PC-3 (cell line): ENCODE measurements at regions not wholly inside any gene's neighbourhood (a gene's known extent, or its start where the extent isn't known, plus 50 kb on each side); places are given as distances from the start of the nearest gene placed in this dataset.

Source experiments
- ATAC-seq: fragments of 200-7000 bp; cut with Tn5 transposase; 2 replicates; pipeline ENCODE4 v1.9.1; 2020; ENCODE audit warnings: mild to moderate bottlenecking, moderate library complexity
- BruUV-seq: library from RNA; stranded (reverse); fragments of 400-500 nt; replicated peaks from 2 replicates; lab custom pipeline; 2021; lab: Mats Ljungman, UMichigan
- CTCF ChIA-PET: fragments of 300-600 bp; sonication (Branson Sonifier 250); formaldehyde crosslinking; loops from one replicate; lab custom pipeline; 2022; ENCODE audit warnings: antibody characterized with exemption; lab: Charles Lee
- POLR2A ChIA-PET: fragments of 300-600 bp; sonication (Branson Sonifier 250); formaldehyde crosslinking; loops from one replicate; lab custom pipeline; 2022; ENCODE audit warnings: antibody characterized with exemption; ENCODE audit not compliant: unreplicated experiment; lab: Charles Lee
- DNase-seq: peaks from one replicate; pipeline ENCODE4 v3.0.0-alpha.2; 2015
- H2AFZ ChIP-seq: fragments of 300-600 bp; sonication (generic); 2 replicates; pipeline ENCODE4 v1.6.0; 2016; ENCODE audit warnings: antibody characterized with exemption, low read length
- H3F3A ChIP-seq: fragments of 300-600 bp; sonication (generic); one replicate; pipeline ENCODE4 v1.6.0; 2017; ENCODE audit warnings: antibody characterized with exemption, low read length, control low read depth, mild to moderate bottlenecking; ENCODE audit not compliant: unreplicated experiment
- H3K27ac ChIP-seq: fragments of 300-600 bp; sonication (generic); 2 replicates; pipeline ENCODE4 v1.5.1; 2016; ENCODE audit warnings: mild to moderate bottlenecking, low read length
- H3K27me3 ChIP-seq: fragments of 300-600 bp; sonication (generic); 2 replicates; pipeline ENCODE4 v1.6.1; 2016; ENCODE audit warnings: low read length, mixed read lengths
- H3K36me3 ChIP-seq: fragments of 300-600 bp; sonication (generic); 2 replicates; pipeline ENCODE4 v1.6.1; 2016; ENCODE audit warnings: low read depth, mixed run types, low read length, mixed read lengths
- H3K4me1 ChIP-seq: fragments of 300-600 bp; sonication (generic); 2 replicates; pipeline ENCODE4 v1.5.1; 2016; ENCODE audit warnings: low read length; ENCODE audit not compliant: insufficient read depth
- H3K4me2 ChIP-seq: fragments of 300-600 bp; sonication (generic); 2 replicates; pipeline ENCODE4 v1.6.0; 2016; ENCODE audit warnings: low read length
- H3K4me3 ChIP-seq: fragments of 300-600 bp; sonication (generic); 2 replicates; pipeline ENCODE4 v1.5.1; 2016; ENCODE audit warnings: mild to moderate bottlenecking, low read length, mixed read lengths
- H3K79me2 ChIP-seq: fragments of 300-600 bp; sonication (generic); 2 replicates; pipeline ENCODE4 v1.6.1; 2017; ENCODE audit warnings: low read length, mixed read lengths
- H3K9ac ChIP-seq: fragments of 300-600 bp; sonication (generic); 2 replicates; pipeline ENCODE4 v1.6.0; 2016; ENCODE audit warnings: mild to moderate bottlenecking, low read length
- H3K9me2 ChIP-seq: fragments of 300-600 bp; sonication (generic); replicated peaks from 2 replicates; pipeline ENCODE4 v1.6.1; 2016; ENCODE audit warnings: mixed run types, low read length, mixed read lengths
- H3K9me3 ChIP-seq: fragments of 300-600 bp; sonication (generic); 2 replicates; pipeline ENCODE4 v1.6.1; 2016; ENCODE audit warnings: low read length, mixed read lengths
- H4K20me1 ChIP-seq: fragments of 300-600 bp; sonication (generic); 2 replicates; pipeline ENCODE4 v1.6.1; 2016; ENCODE audit warnings: low read length, mixed read lengths
- CTCF ChIP-seq: fragments of 300-600 bp; sonication (generic); conservative IDR thresholded peaks from 2 replicates; pipeline ENCODE4 v1.5.1; 2017; ENCODE audit warnings: antibody characterized with exemption, low read depth, mild to moderate bottlenecking, low read length
- EZH2 ChIP-seq: fragments of 300-600 bp; sonication (generic); IDR thresholded peaks from one replicate; pipeline ENCODE4 v1.6.1; 2017; ENCODE audit warnings: antibody characterized with exemption, mild to moderate bottlenecking, low read length; ENCODE audit not compliant: unreplicated experiment
- EZH2phosphoT487 ChIP-seq: fragments of 300-600 bp; sonication (generic); IDR thresholded peaks from 2 replicates; pipeline ENCODE4 v1.6.1; 2018; ENCODE audit warnings: mild to moderate bottlenecking, antibody characterized with exemption, low read length, borderline replicate concordance
- intact Hi-C: fragments of 100-400 bp; cut with micrococcal nuclease; formaldehyde crosslinking; loops from 2 replicates; pipeline ENCODE4 v1.9.0; 2023

GRCh38 chr6:163634211-163635171 lies 220.0 kb downstream of the QKI start:
- TF ChIP-seq EZH2, result no peak
- no peak for TF ChIP-seq EZH2phosphoT487
- TF ChIP-seq CTCF, result no peak
- ChIA-PET POLR2A (interaction anchor here (0.6 kb wide), 1 partner anchor 14 kb away, joined by 3 read pairs; no protein-coding TSS in a partner anchor), CTCF (no interaction called here)
- H3K27me3 ChIP-seq, result peaks cover 13% of the 10 kb centered on the region; the same call in 1 of the 2 replicates
- no peak overlapping the region for H2AFZ ChIP-seq
- ATAC-seq, result no peak
- H3K36me3 ChIP-seq, result no peaks in the 10 kb centered on the region
- intact Hi-C loops, result no loop called here
- H3K4me1 ChIP-seq, result no peaks in the 10 kb centered on the region
- no TSS peak for BruUV-seq
- no peak for DNase-seq
- no peaks in the 10 kb centered on the region for H3F3A ChIP-seq
- H3K4me3 ChIP-seq, result no peak overlapping the region
- H3K27ac ChIP-seq, result no peak overlapping the region
- H3K79me2 ChIP-seq, result no peaks in the 10 kb centered on the region
- no peak overlapping the region for H3K4me2 ChIP-seq
- no peaks in the 10 kb centered on the region for H4K20me1 ChIP-seq
- no peaks in the 10 kb centered on the region for H3K9me2 ChIP-seq
- H3K9ac ChIP-seq, result no peak overlapping the region
- no peaks in the 10 kb centered on the region for H3K9me3 ChIP-seq

GRCh38 chr6:163630991-163631390 lies 216.5 kb downstream of the QKI start:
- H3K36me3 ChIP-seq, result no peaks in the 10 kb centered on the region
- CTCF ChIA-PET, result no interaction called here
- H3K79me2 ChIP-seq, result no peaks in the 10 kb centered on the region
- ATAC-seq, result no peak
- H3K4me2 ChIP-seq, result no peak overlapping the region
- no peaks in the 10 kb centered on the region for H3K9me3 ChIP-seq
- no peak for TF ChIP-seq CTCF
- TF ChIP-seq EZH2phosphoT487, result no peak
- no peak for TF ChIP-seq EZH2
- no TSS peak for BruUV-seq
- H3K9ac ChIP-seq, result no peak overlapping the region
- no peak overlapping the region for H2AFZ ChIP-seq
- H4K20me1 ChIP-seq, result no peaks in the 10 kb centered on the region
- no peak overlapping the region for H3K4me3 ChIP-seq
- DNase-seq, result no peak
- intact Hi-C loops, result no loop called here
- no peak overlapping the region for H3K27ac ChIP-seq
- H3K4me1 ChIP-seq, result no peaks in the 10 kb centered on the region
- H3K9me2 ChIP-seq, result no peaks in the 10 kb centered on the region
- POLR2A ChIA-PET, result no interaction called here
- no peaks in the 10 kb centered on the region for H3F3A ChIP-seq
- no peaks in the 10 kb centered on the region for H3K27me3 ChIP-seq

GRCh38 chr6:163630572-163630971 lies 216.1 kb downstream of the QKI start:
- Histone ChIP-seq H4K20me1 (no peaks in the 10 kb centered on the region), H2AFZ (no peak overlapping the region), H3K27me3 (no peaks in the 10 kb centered on the region), H3K36me3 (no peaks in the 10 kb centered on the region), H3K9me2 (no peaks in the 10 kb centered on the region), H3K79me2 (no peaks in the 10 kb centered on the region), H3K4me2 (no peak overlapping the region), H3K27ac (no peak overlapping the region), H3K9me3 (no peaks in the 10 kb centered on the region), H3K4me1 (no peaks in the 10 kb centered on the region), H3K4me3 (no peak overlapping the region), H3K9ac (no peak overlapping the region), H3F3A (no peaks in the 10 kb centered on the region)
- ChIA-PET POLR2A (no interaction called here), CTCF (no interaction called here)
- no peak for TF ChIP-seq EZH2
- no peak for TF ChIP-seq CTCF
- no peak for TF ChIP-seq EZH2phosphoT487
- DNase-seq (no peak), ATAC-seq (no peak)
- intact Hi-C loops, result no loop called here
- BruUV-seq, result no TSS peak
